ENCODE measurements at regions not wholly inside any gene's neighbourhood (a gene's known extent, or its start where the extent isn't known, plus 50 kb on each side); places are given as distances from the start of the nearest gene placed in this dataset.

DNA sequence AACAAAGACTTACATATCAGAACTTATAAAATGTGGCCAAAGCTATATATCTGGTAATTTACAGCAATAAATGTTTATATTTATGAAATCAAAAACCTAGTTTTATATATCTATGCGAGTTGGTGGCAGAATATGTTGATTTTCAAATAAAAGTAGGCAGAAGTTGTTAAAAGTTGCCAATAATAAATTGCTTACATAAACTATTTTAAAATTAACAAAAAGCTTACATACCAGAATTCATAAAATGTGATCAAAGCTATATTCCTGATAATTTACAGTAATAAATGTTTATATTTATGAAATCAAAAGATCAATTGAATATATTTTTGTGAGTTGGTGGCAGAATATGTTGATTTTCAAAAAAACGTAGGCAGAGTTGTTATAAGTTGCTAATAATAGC, 451.8 kb upstream of the KHDRBS2 start:
- H3K36me3 ChIP-seq (ENCODE audit: control insufficient read depth, insufficient read depth, low read length), result no peaks in the 10 kb centered on the region
- TF ChIP-seq, protein P1, sequence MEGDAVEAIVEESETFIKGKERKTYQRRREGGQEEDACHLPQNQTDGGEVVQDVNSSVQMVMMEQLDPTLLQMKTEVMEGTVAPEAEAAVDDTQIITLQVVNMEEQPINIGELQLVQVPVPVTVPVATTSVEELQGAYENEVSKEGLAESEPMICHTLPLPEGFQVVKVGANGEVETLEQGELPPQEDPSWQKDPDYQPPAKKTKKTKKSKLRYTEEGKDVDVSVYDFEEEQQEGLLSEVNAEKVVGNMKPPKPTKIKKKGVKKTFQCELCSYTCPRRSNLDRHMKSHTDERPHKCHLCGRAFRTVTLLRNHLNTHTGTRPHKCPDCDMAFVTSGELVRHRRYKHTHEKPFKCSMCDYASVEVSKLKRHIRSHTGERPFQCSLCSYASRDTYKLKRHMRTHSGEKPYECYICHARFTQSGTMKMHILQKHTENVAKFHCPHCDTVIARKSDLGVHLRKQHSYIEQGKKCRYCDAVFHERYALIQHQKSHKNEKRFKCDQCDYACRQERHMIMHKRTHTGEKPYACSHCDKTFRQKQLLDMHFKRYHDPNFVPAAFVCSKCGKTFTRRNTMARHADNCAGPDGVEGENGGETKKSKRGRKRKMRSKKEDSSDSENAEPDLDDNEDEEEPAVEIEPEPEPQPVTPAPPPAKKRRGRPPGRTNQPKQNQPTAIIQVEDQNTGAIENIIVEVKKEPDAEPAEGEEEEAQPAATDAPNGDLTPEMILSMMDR (IDR thresholded peaks at IDR 0.05; ENCODE audit: insufficient read depth, low read length, poor library complexity, severe bottlenecking), result no peak

DNA sequence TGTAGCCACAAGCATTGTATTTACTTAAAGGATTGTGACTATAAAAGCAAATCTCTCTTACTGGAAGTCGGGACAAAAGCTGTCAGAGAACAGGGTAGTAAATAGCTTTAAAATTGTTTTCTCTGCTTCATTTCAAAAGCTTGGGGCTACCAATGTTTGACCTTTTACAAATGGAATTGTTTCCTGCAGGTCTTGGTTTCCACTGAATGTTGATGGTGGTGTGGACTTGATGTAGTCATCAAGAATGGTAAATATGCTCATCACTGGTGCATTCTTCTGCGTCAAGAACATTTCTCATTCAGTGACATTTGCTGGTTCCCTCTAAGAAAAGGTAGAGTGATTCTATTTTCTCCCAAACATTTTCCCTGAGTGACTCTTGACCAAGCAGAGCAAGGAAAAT, 435.4 kb upstream of the KHDRBS2 start:
- DNase-seq (ENCODE audit: low read depth), result no peak
- TF ChIP-seq, protein P1 (IDR thresholded peaks at IDR 0.05; ENCODE audit: insufficient read depth, low read length, poor library complexity, severe bottlenecking), result no peak
- Histone ChIP-seq H3K4me3 (ENCODE audit: low read depth, low read length) (no peak overlapping the region), H3K27me3 (ENCODE audit: control insufficient read depth, insufficient read depth, low read length) (no peaks in the 10 kb centered on the region), H3K36me3 (ENCODE audit: control insufficient read depth, insufficient read depth, low read length) (no peaks in the 10 kb centered on the region)

More for the DNA sequence above, 451.8 kb upstream of the KHDRBS2 start:
- no peaks in the 10 kb centered on the region for H3K27me3 ChIP-seq (ENCODE audit: control insufficient read depth, insufficient read depth, low read length)
- no peak for DNase-seq (ENCODE audit: low read depth)
- H3K4me3 ChIP-seq (ENCODE audit: low read depth, low read length), result no peak overlapping the region

DNA sequence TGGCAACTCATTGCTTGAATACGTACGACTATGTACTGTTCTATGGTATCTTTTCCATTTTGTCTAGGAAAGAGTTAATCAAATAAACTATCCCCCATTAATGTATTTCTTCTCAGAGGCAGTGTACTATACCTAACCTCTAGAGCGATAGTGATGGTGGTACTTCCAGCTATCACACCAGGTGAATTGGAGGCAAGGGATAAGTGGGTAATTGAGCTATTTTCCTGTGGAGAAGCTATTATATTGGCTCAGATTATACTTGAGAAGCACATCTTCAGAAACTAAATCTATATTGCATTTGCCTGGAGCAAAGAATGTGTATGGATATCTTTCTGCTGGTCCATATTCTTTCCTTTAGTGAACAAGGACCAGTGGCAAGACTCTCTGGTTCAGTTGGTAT, 430.7 kb upstream of the KHDRBS2 start:
- TF ChIP-seq, protein P1 (IDR thresholded peaks at IDR 0.05; ENCODE audit: insufficient read depth, low read length, poor library complexity, severe bottlenecking), result no peak
- Histone ChIP-seq H3K4me3 (ENCODE audit: low read depth, low read length) (no peak overlapping the region), H3K27me3 (ENCODE audit: control insufficient read depth, insufficient read depth, low read length) (no peaks in the 10 kb centered on the region), H3K36me3 (ENCODE audit: control insufficient read depth, insufficient read depth, low read length) (no peaks in the 10 kb centered on the region)
- DNase-seq (ENCODE audit: low read depth), result no peak

DNA sequence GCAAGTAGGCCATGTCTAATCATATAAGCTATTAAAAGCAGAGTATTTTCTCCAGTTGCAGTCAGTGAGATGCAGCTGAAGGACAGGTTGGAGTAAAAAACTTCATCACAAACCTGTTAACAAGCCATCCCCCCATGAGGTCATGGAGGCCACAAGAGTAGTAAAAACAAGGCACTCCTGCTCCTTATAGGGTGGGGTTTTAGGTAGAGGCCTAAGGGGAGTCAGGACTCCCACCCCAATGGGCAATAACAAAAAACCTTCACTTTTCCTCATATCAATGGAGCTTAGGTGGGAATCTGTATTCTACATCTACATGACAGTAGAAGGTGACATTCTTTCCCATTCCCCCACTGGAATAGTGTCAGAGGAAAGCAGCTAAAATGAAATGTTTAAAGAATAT, 428.1 kb upstream of the KHDRBS2 start:
- Histone ChIP-seq H3K27me3 (ENCODE audit: control insufficient read depth, insufficient read depth, low read length) (no peaks in the 10 kb centered on the region), H3K36me3 (ENCODE audit: control insufficient read depth, insufficient read depth, low read length) (no peaks in the 10 kb centered on the region), H3K4me3 (ENCODE audit: low read depth, low read length) (no peak overlapping the region)
- DNase-seq (ENCODE audit: low read depth), result no peak
- TF ChIP-seq, protein P1 (IDR thresholded peaks at IDR 0.05; ENCODE audit: insufficient read depth, low read length, poor library complexity, severe bottlenecking), result no peak

DNA sequence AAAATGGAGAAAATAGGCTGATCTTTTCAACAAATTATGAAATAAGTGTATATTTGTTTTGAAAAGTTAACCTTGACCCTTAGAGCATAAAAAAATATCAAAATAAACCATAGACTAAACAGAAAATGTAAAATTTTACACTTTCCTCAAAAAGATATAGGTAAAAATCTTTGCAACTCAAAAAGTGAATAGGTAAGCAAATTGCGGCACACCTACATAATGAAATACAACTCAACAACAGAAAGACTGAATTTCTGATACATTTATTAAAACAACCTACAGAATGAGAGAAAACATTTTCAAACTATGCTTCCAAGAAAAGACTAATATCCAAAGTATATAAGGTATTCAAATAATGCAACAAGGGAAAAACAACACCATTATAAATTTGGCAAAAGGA, 425.7 kb upstream of the KHDRBS2 start:
- no peak for DNase-seq (ENCODE audit: low read depth)
- H3K27me3 ChIP-seq (ENCODE audit: control insufficient read depth, insufficient read depth, low read length), result no peaks in the 10 kb centered on the region
- H3K36me3 ChIP-seq (ENCODE audit: control insufficient read depth, insufficient read depth, low read length), result no peaks in the 10 kb centered on the region
- TF ChIP-seq, protein P1 (IDR thresholded peaks at IDR 0.05; ENCODE audit: insufficient read depth, low read length, poor library complexity, severe bottlenecking), result no peak
- H3K4me3 ChIP-seq (ENCODE audit: low read depth, low read length), result no peak overlapping the region

DNA sequence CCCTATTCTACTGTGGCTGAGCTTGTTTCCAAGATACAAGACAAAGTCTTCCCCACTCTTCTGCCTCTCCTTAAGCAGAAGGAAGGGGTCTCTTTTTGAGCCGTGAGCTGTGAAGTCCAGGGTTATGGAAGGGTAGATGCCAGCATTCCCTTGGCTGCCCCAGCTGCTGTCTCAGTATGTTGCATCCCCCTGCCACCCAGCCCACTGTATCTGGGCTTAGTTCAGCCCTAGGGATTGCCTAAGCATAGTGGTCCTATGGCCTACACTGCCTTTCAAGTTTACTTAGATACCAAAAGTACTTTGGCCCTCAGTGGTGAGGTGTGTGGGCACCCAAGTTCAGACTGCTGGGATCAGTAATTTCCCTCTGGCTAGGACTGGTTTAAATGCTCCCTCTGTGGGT, 421.9 kb upstream of the KHDRBS2 start:
- no peak for DNase-seq (ENCODE audit: low read depth)
- H3K4me3 ChIP-seq (ENCODE audit: low read depth, low read length), result no peak overlapping the region
- TF ChIP-seq, protein P1 (IDR thresholded peaks at IDR 0.05; ENCODE audit: insufficient read depth, low read length, poor library complexity, severe bottlenecking), result no peak
- no peaks in the 10 kb centered on the region for H3K36me3 ChIP-seq (ENCODE audit: control insufficient read depth, insufficient read depth, low read length)
- H3K27me3 ChIP-seq (ENCODE audit: control insufficient read depth, insufficient read depth, low read length), result no peaks in the 10 kb centered on the region
